Stimulated activated CD4-positive, alpha-beta T cell treated with anti-CD3 and anti-CD28 coated beads, Interleukin-12 subunit alpha, Interleukin-12 subunit beta, amount 100 ng/mL, for 48 hours (primary cell): ENCODE measurements at regions not wholly inside any gene's neighbourhood (a gene's known extent, or its start where the extent isn't known, plus 50 kb on each side); places are given as distances from the start of the nearest gene placed in this dataset.

ENCODE experiments used
- DNase-seq, 3 donors: peaks; one replicate each; pipeline ENCODE4 v3.0.0-alpha.2; 2020; ENCODE audit warnings: low read depth in 2 of 3, low spot score in 1 of 3

- DNase-seq = no peak
These were observed 147.0 kb downstream of the CRYBB2 start for GRCh38 chr22:25366408-25366807.

GRCh38 chr22:25366876-25367466, 147.5 kb downstream of the CRYBB2 start:
- no peak for DNase-seq

- no peak for DNase-seq
These were observed 148.3 kb downstream of the CRYBB2 start for GRCh38 chr22:25367756-25368155.

GRCh38 chr22:25368271-25368670, 148.8 kb downstream of the CRYBB2 start:
- no peak for DNase-seq

GRCh38 chr22:25369041-25369440, 149.6 kb downstream of the CRYBB2 start:
- DNase-seq = no peak

- no peak for DNase-seq
These were observed 150.9 kb downstream of the CRYBB2 start for GRCh38 chr22:25370322-25370721.

DNA sequence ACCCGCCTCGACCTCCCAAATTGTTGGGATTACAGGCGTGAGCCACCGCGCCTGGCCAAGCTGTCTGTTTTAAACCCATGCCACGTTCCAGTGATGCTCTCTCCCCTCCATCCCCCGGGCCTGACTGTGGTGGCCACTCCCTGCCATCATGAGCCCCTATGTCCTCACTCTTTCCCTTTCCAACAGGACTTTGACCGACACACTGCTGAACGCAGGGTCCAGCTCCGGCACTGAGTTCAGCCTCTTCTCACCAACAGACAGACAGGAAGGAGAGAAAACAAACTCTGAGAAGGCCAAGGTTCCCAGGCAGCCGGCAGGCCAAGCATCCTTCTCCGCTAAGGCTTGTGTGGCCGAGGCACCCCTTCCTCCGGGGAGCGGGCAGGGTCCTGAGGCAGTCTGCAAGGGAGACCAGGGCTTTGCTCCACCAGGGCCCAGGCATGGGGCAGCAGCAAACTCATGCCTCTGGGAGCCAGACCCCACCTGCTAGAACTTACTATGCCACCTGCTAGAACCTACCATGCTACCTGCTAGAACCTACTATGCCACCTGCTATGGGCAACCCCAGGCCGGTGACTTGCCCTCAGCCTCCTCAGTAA, 152.7 kb downstream of the CRYBB2 start:
- DNase-seq = no peak

DNA sequence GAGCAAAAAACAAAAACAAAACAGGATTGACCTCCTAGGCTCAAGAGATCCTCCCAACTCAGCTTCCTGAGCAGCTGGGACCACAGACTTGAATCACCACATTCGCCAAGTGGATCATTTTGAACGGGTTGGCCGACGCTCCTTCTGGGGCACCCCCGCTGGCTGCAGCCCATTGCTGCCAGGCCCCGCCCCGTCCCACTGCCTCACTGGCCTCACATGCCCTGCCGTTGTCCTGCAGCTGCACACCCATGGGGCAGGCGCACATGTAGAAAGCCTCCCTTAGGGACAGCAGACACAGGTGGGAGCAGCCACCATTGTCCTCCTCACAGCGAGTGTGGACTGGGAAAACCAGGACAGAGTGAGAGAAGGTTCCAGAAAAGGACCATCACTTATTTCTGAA, 154.5 kb downstream of the CRYBB2 start:
- no peak for DNase-seq

DNA sequence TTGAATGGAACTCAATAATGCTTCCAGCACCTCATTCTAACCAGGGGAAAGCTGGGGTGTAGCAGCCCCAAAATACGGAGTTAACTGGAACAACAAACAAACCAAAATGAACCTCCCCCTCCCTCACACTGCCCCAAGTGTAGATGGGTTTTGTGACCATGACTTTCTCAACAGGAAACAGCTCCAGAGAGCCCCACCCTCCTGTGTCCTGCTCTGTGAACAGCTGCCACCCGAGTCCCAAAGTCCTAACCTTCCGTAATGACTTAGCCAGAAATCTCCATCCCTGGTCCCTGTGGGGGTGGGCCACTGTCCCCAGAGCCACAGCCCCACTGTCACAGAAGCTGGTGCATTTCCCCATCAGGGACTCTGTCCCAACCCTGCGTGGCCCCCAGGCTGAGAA, 155.4 kb downstream of the CRYBB2 start:
- no peak for DNase-seq

DNA sequence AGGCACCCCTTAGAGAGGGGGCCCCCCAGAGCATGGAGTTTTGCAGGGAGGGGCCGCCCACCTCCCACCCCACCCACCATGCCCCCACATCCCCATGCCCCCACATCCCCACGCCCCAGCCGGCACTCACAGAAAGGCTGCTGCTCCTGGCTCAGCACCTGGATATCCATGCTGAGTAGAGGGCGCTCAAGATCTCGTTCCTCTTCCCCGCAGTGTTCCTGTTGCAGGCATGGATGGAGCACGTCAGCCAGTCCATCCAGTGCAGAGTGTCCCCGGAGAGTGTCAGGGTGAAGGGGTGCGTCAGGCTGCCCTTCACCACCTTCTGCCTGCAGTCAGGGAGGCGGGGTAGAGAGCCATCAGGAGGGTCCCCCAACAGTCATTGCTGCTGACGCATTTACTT, 156.2 kb downstream of the CRYBB2 start:
- no peak for DNase-seq

DNA sequence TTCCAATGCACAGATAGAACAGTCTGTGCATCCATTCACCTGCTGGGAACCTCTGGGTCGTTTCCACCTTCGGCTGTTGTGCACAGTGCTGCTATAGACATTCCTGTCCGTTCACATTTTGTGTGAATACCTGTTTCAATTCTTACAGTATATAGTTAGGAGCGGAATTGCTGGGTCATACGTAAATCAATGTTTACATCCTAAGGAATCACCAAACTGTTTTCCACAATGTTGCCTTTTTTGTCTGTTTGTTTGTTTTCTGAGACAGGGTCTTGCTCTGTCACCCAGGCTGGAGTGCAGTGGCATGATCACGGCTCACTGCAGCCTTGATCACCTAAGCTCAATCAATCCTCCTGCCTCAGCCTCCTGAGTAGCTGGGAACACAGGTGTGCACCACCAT, 158.3 kb downstream of the CRYBB2 start:
- DNase-seq = no peak

DNA sequence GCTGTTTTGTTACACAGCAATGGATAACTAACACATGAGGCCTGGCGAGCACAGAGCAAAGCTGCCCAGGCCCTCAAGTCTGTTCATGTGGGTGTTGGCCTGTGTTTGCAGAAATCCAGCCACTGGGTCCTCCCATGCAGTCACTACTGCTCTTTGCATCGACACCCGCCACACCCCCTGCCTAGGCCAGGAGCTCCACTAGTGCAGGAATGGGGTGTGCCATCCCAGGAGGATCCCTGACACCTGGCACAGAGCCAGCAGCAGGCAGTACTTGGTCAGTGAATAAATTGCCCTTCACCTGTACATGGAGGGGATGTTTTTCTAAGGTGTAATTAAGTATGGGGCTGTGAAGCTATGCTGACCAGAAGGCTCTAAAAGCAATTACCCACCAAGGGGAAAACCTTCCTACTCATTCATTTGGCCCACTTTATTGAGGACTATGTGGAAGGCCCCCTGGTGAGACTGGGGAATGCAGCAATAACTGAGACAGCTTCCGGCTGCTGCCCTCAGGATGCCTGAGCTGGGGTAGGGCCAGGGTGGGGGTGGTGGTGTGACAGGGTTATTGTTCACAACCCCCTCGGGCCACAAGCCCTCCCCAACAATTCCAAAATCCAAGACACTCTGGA, 160.8 kb downstream of the CRYBB2 start:
- no peak for DNase-seq

- DNase-seq = no peak
These were observed 163.3 kb downstream of the CRYBB2 start for GRCh38 chr22:25382762-25383161.

- no peak for DNase-seq
These were observed 163.9 kb downstream of the CRYBB2 start for GRCh38 chr22:25383278-25383820.

- DNase-seq = no peak
These were observed 164.5 kb downstream of the CRYBB2 start for GRCh38 chr22:25383892-25384291.

DNA sequence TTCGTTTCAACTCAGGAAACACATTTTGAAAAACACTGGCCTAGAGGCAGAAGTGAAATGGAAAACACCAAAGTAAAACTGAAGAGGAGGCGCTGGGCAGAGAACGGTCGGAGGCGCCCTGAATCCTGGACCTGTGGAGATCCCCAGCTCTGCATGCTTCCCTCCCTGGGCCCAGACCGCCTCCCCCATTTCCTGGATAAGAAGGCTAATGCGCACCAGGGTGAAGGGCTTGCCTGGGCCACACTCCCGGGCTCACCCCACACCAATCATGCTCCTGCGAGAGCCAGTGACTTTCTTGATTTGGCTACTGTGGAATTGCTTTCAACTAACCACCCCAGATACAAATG, 167.1 kb downstream of the CRYBB2 start:
- no peak for DNase-seq

DNA sequence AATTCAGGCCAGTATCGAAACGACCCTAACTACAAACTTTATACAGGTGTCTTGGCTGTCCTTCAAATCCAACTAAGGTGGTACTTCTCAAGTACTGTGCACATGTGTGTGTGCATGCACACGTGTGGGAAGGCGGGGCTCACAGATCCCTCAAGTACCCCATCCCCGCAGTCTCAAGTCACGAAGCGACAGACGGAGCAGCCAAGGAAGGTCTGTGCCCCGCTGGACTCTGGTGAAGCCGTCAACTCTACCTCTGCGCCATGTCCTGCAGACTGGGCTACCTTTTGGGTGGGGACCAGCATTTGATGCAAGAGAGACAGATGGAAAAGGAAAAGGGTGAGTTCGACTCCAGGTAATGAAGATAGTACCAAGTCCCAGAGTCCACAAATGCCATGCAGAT, 169.0 kb downstream of the CRYBB2 start:
- no peak for DNase-seq

DNA sequence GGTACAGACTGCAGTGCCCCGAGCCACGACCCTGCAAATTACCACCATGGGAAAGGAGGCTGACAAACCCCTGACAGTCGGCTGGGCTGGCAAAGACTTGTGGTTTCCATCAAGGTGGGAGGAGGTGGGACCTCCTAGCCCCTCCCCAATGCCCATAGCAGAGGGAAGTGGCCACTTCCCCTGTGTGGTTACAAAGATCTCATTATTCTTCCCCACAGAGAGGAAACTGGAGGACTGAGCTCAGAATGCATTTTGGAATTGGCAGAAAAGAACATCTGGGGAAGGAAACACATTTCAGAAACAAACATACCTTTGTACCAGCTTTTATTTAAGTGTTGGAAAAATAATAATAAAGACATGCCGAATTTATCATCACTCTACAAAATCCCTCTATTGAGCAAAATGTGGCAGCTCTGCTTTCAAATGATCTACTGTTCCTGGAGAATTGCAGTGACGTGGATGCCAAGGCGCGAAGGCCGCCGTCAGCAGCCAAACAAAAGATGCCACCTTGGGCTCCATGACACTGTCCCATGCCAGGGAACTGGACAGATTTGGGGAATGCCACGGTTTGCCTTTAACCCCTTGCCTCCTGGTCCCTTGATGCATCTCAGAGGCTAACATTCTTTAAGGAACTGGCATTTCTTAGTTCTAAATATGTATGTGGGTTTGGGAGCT, 169.6 kb downstream of the CRYBB2 start:
- no peak for DNase-seq

DNA sequence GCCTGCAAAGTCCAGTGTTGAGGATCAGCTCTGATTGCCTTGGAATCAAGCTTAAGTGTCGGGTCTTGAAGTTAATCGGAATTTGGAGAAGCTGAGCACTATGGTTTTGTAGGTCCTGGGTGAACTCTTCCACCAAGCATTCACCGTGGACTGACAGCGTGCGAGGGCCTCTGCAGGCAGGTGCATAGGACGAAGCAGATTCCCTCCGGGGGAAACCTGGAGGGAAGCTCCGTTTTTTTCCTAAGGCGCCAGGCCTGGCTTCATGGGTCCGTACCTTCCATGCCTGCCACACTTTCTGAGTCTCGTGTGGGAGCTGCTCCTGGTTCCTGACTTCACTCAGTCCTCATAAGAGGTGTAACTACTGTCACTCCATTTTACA, 170.1 kb downstream of the CRYBB2 start:
- no peak for DNase-seq

GRCh38 chr22:25390297-25391240, 171.1 kb downstream of the CRYBB2 start:
- DNase-seq = no peak

DNA sequence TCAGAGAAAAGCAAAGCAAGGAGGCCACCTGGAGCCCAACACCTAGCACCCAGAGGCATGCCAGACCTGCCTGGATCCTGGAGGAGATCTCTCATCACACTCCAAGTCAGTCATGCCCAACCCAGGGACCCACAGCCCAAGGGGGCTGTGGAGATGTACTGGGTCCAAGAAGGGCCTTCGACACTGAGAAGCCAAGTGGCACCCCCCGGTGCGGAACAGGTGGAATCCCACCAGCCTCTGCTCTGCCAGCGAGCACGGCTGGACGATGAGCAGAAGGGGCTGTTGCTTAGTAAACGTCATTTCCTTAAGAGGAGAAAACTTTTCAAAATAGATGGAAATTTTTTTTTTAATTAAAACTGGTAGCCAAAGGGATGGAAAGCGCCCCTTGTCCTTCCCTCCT, 171.9 kb upstream of the GRK3 start:
- no peak for DNase-seq
